GM23248 (cell line): ENCODE measurements at regions not wholly inside any gene's neighbourhood (a gene's known extent, or its start where the extent isn't known, plus 50 kb on each side); places are given as distances from the start of the nearest gene placed in this dataset.

Experiments
- EZH2 ChIP-seq: fragments of 200-600 bp; sonication (generic); IDR thresholded peaks from 2 replicates; pipeline ENCODE4 v1.6.1; 2018; ENCODE audit warnings: antibody characterized with exemption, mild to moderate bottlenecking; ENCODE audit not compliant: insufficient read depth, poor library complexity, severe bottlenecking
- EZH2phosphoT487 ChIP-seq: fragments of 200-600 bp; sonication (generic); IDR thresholded peaks from 2 replicates; pipeline ENCODE4 v1.6.1; 2018; ENCODE audit warnings: antibody characterized with exemption, moderate library complexity, mild to moderate bottlenecking, low read depth; ENCODE audit not compliant: insufficient read depth

- TF ChIP-seq EZH2phosphoT487 (no peak), EZH2 (no peak)
These were observed 147.8 kb upstream of the RALGAPA2 start for GRCh38 chr20:20860078-20860806.
